Transverse colon (tissue), 4 donors: ENCODE measurements at regions not wholly inside any gene's neighbourhood (a gene's known extent, or its start where the extent isn't known, plus 50 kb on each side); places are given as distances from the start of the nearest gene placed in this dataset.
"Not testable (repeated sequence)": the region's sequence is repeated elsewhere in the genome, so short reads cannot be mapped to it uniquely, and the experiment has no call there.

ENCODE experiments used
- CTCF ChIP-seq, 5 experiments: fragments of 200-600 bp in 3 of 5; fragments of 450-650 bp in 2 of 5; sonication (generic) in 3 of 5; IDR thresholded peaks; 1 replicate in 2 of 5; 2 replicates in 3 of 5; pipeline ENCODE4 v1.5.1; 2016 to 2017; ENCODE audit warnings: antibody characterized with exemption in 5 of 5, inconsistent platforms in 3 of 5, mild to moderate bottlenecking in 2 of 5, moderate library complexity in 1 of 5
- EP300 ChIP-seq: sonication (generic); formaldehyde crosslinking; IDR thresholded peaks from one replicate; pipeline ENCODE4 v1.6.1; 2017; ENCODE audit warnings: antibody characterized with exemption, low read depth
- POLR2A ChIP-seq: fragments of 450-650 bp; IDR thresholded peaks from one replicate; pipeline ENCODE4 v1.6.1; 2016; ENCODE audit warnings: antibody characterized with exemption, mild to moderate bottlenecking, moderate library complexity
- POLR2AphosphoS5 ChIP-seq, 3 donors: sonication (generic); formaldehyde crosslinking; IDR thresholded peaks; one replicate each; pipeline ENCODE4 v1.6.1; 2016; ENCODE audit warnings: antibody characterized with exemption in 3 of 3

GRCh38 chr9:86475255-86475654 lies 121.0 kb upstream of the TUT7 start:
- not testable (repeated sequence) for TF ChIP-seq CTCF (IDR thresholded peaks at IDR 0.05); POLR2AphosphoS5 (IDR thresholded peaks at IDR 0.05); POLR2A; EP300
